ENCODE measurements at regions not wholly inside any gene's neighbourhood (a gene's known extent, or its start where the extent isn't known, plus 50 kb on each side); places are given as distances from the start of the nearest gene placed in this dataset.
A peak's percentile ranks its signal among the peaks of the same experiment; 100 is the strongest.

DNA sequence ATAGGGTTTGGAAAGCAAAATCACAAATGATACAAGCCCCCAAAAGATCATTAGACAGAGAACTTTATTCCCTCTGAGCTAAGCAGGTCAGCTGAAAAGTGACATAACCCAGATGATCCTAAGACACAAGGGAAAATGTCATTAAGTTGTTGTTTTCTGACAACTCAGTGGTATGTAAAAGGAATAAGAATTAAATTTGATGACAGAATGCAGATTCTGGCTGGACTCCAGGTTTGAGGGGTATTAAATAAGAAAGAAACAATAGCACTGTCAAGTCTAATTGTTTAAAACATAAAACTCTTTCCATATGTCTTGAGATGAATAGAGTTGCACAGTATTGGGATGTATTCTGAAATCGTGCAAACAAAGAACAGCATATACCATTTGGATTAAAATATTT is 429.9 kb downstream of the CAAP1 start:
- Histone ChIP-seq H2BK15ac (ENCODE audit: low read length) (no peak overlapping the region), H3K79me1 (ENCODE audit: low read depth, low read length) (no peaks in the 10 kb centered on the region), H3K18ac (ENCODE audit: low read length) (no peak overlapping the region), H2BK12ac (ENCODE audit: low read length) (no peak overlapping the region), H3K27me3 (ENCODE audit: control insufficient read depth in 3 of 3, insufficient read depth in 3 of 3, low read depth in 1 of 3, low read length in 3 of 3) (no peaks in the 10 kb centered on the region), H4K91ac (ENCODE audit: low read depth, low read length, poor library complexity) (no peak overlapping the region), H2AFZ (ENCODE audit: low read length) (no peak overlapping the region), H2BK120ac (ENCODE audit: low read depth, low read length) (no peak overlapping the region), H2AK5ac (ENCODE audit: low read depth, low read length) (no peak overlapping the region), H3K14ac (ENCODE audit: low read length) (no peak overlapping the region), H3K4me2 (ENCODE audit: insufficient read depth, low read length, poor library complexity, severe bottlenecking) (no peak overlapping the region), H3K4ac (ENCODE audit: low read length) (no peak overlapping the region), H3K23ac (ENCODE audit: low read depth, low read length, poor library complexity) (no peak overlapping the region), H3K4me1 (ENCODE audit: control insufficient read depth in 2 of 2, insufficient read depth in 1 of 2, low read depth in 1 of 2, low read length in 2 of 2) (peaks cover 1 to 4% of the 10 kb centered on the region in 2 donors), H3K27ac (replicated peaks; ENCODE audit: low read length) (no peak overlapping the region), H3K4me3 (ENCODE audit: low read length in 2 of 2) (no peak overlapping the region), H3K36me3 (replicated peaks in 1 of 2; ENCODE audit: control insufficient read depth in 2 of 2, insufficient read depth in 2 of 2, low read length in 2 of 2) (no peaks in the 10 kb centered on the region), H3K9me3 (replicated peaks in 1 of 2; ENCODE audit: control insufficient read depth in 2 of 2, insufficient read depth in 1 of 2, low read depth in 1 of 2, low read length in 2 of 2) (no peaks in the 10 kb centered on the region), H3K9ac (ENCODE audit: low read depth, low read length, poor library complexity) (no peak overlapping the region), H4K8ac (ENCODE audit: low read depth, low read length) (no peak overlapping the region), H2BK5ac (ENCODE audit: low read length) (no peak overlapping the region)
- no CpG with 5 or more reads among the region's 1 CpG for WGBS, 2 donors (ENCODE audit: extremely low coverage in 2 of 2, insufficient read length in 2 of 2, insufficient replicate concordance in 1 of 2)
- no peak for DNase-seq (ENCODE audit: low spot score)

DNA sequence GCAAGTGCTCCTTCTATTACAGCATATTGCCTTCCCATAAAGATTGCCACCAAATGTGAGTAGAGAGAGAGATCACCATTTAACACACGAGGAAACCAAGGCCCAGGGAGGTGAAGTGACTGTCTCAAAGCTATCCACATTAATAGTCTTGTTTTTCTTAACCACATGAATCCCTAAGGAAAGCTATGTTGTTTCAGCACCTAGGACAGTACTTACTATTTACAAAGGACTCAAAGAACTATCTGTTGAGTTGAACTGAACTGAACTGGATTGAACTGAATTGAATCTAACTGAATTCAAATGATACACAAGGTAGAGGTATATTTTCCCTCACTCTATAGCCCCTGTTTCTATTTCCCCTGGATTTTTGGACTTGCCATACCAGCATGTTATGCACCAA is 430.4 kb downstream of the CAAP1 start:
- H3K23ac ChIP-seq (ENCODE audit: low read depth, low read length, poor library complexity) = no peak overlapping the region
- H3K27ac ChIP-seq (replicated peaks; ENCODE audit: low read length) = no peak overlapping the region
- no peaks in the 10 kb centered on the region for H3K36me3 ChIP-seq (replicated peaks in 1 of 2; ENCODE audit: control insufficient read depth in 2 of 2, insufficient read depth in 2 of 2, low read length in 2 of 2)
- H3K9me3 ChIP-seq (replicated peaks in 1 of 2; ENCODE audit: control insufficient read depth in 2 of 2, insufficient read depth in 1 of 2, low read depth in 1 of 2, low read length in 2 of 2) = no peaks in the 10 kb centered on the region
- no CpG with 5 or more reads among the region's 1 CpG for WGBS, 2 donors (ENCODE audit: extremely low coverage in 2 of 2, insufficient read length in 2 of 2, insufficient replicate concordance in 1 of 2)
- H2BK15ac ChIP-seq (ENCODE audit: low read length) = no peak overlapping the region
- H2AK5ac ChIP-seq (ENCODE audit: low read depth, low read length) = no peak overlapping the region
- no peak overlapping the region for H3K4ac ChIP-seq (ENCODE audit: low read length)
- no peak overlapping the region for H4K8ac ChIP-seq (ENCODE audit: low read depth, low read length)
- no peak overlapping the region for H2BK12ac ChIP-seq (ENCODE audit: low read length)
- no peak overlapping the region for H4K91ac ChIP-seq (ENCODE audit: low read depth, low read length, poor library complexity)
- H3K4me3 ChIP-seq (ENCODE audit: low read length in 2 of 2) = no peak overlapping the region
- no peak overlapping the region for H2BK120ac ChIP-seq (ENCODE audit: low read depth, low read length)
- no peak overlapping the region for H3K18ac ChIP-seq (ENCODE audit: low read length)
- peak; percentile 15 for DNase-seq (ENCODE audit: low spot score)
- H3K4me1 ChIP-seq (ENCODE audit: control insufficient read depth in 2 of 2, insufficient read depth in 1 of 2, low read depth in 1 of 2, low read length in 2 of 2) = peaks cover 1 to 4% of the 10 kb centered on the region in 2 donors
- H3K4me2 ChIP-seq (ENCODE audit: insufficient read depth, low read length, poor library complexity, severe bottlenecking) = no peak overlapping the region
- no peaks in the 10 kb centered on the region for H3K27me3 ChIP-seq (ENCODE audit: control insufficient read depth in 3 of 3, insufficient read depth in 3 of 3, low read depth in 1 of 3, low read length in 3 of 3)
- H3K14ac ChIP-seq (ENCODE audit: low read length) = no peak overlapping the region
- no peak overlapping the region for H2BK5ac ChIP-seq (ENCODE audit: low read length)
- no peak overlapping the region for H2AFZ ChIP-seq (ENCODE audit: low read length)
- no peak overlapping the region for H3K9ac ChIP-seq (ENCODE audit: low read depth, low read length, poor library complexity)
- no peaks in the 10 kb centered on the region for H3K79me1 ChIP-seq (ENCODE audit: low read depth, low read length)

DNA sequence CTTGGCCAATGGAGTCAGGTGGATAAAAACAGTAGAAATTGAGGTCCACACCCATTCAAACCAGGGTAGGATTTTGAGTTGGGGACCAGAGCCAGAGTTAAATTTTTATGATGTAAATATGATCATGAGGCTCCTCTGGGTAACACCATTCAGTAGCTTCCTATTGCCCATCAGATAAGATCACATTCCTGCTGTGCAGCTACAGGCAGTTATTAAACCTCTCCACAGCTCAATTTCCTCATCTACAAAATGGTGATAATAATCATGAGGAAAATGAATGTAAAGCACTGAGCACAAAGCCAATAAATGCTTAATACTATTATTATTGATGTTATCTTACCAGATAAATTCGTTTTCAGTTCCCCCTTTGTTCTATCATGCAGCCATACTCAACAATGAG is 432.0 kb downstream of the CAAP1 start:
- H3K9me3 ChIP-seq (replicated peaks in 1 of 2; ENCODE audit: control insufficient read depth in 2 of 2, insufficient read depth in 1 of 2, low read depth in 1 of 2, low read length in 2 of 2) = no peaks in the 10 kb centered on the region
- H3K14ac ChIP-seq (ENCODE audit: low read length) = no peak overlapping the region
- H3K27me3 ChIP-seq (ENCODE audit: control insufficient read depth in 3 of 3, insufficient read depth in 3 of 3, low read depth in 1 of 3, low read length in 3 of 3) = no peaks in the 10 kb centered on the region
- no peaks in the 10 kb centered on the region for H3K79me1 ChIP-seq (ENCODE audit: low read depth, low read length)
- no peak overlapping the region for H3K23ac ChIP-seq (ENCODE audit: low read depth, low read length, poor library complexity)
- H3K4me2 ChIP-seq (ENCODE audit: insufficient read depth, low read length, poor library complexity, severe bottlenecking) = no peak overlapping the region
- no peak overlapping the region for H3K18ac ChIP-seq (ENCODE audit: low read length)
- no peak overlapping the region for H2AK5ac ChIP-seq (ENCODE audit: low read depth, low read length)
- no peak overlapping the region for H2BK12ac ChIP-seq (ENCODE audit: low read length)
- H2BK5ac ChIP-seq (ENCODE audit: low read length) = no peak overlapping the region
- H4K8ac ChIP-seq (ENCODE audit: low read depth, low read length) = no peak overlapping the region
- no CpG with 5 or more reads among the region's 1 CpG for WGBS, 2 donors (ENCODE audit: extremely low coverage in 2 of 2, insufficient read length in 2 of 2, insufficient replicate concordance in 1 of 2)
- no peak overlapping the region for H4K91ac ChIP-seq (ENCODE audit: low read depth, low read length, poor library complexity)
- H3K27ac ChIP-seq (replicated peaks; ENCODE audit: low read length) = no peak overlapping the region
- no peak overlapping the region for H3K4ac ChIP-seq (ENCODE audit: low read length)
- no peak overlapping the region for H2BK15ac ChIP-seq (ENCODE audit: low read length)
- no peak for DNase-seq (ENCODE audit: low spot score)
- H3K9ac ChIP-seq (ENCODE audit: low read depth, low read length, poor library complexity) = no peak overlapping the region
- no peak overlapping the region for H2BK120ac ChIP-seq (ENCODE audit: low read depth, low read length)
- no peak overlapping the region for H3K4me3 ChIP-seq (ENCODE audit: low read length in 2 of 2)
- H2AFZ ChIP-seq (ENCODE audit: low read length) = no peak overlapping the region
- no peaks in the 10 kb centered on the region for H3K36me3 ChIP-seq (replicated peaks in 1 of 2; ENCODE audit: control insufficient read depth in 2 of 2, insufficient read depth in 2 of 2, low read length in 2 of 2)
- H3K4me1 ChIP-seq (ENCODE audit: control insufficient read depth in 2 of 2, insufficient read depth in 1 of 2, low read depth in 1 of 2, low read length in 2 of 2) = peaks cover 1 to 4% of the 10 kb centered on the region in 2 donors

DNA sequence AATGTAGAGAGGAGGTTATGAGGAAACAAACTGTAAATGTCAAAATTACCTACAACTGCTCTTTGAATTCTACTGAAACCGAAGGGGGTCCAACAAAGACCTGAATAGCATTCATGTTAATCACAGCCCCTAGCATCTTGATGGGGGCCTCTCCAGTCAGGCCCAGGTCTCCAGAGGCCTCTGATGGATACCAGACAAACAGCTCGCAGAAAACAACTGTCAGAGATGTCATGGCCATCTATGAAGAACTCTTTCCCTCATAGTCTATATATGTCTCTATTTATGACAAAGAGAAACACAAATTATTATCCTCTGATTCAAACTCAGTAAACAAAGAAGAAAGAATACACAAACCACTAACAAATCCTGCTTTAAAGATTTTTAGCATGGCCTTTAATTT is 432.6 kb downstream of the CAAP1 start:
- DNase-seq (ENCODE audit: low spot score) = no peak
- Histone ChIP-seq H2BK12ac (ENCODE audit: low read length) (no peak overlapping the region), H3K4me1 (ENCODE audit: control insufficient read depth in 2 of 2, insufficient read depth in 1 of 2, low read depth in 1 of 2, low read length in 2 of 2) (peaks cover 1 to 4% of the 10 kb centered on the region in 2 donors), H3K79me1 (ENCODE audit: low read depth, low read length) (no peaks in the 10 kb centered on the region), H3K9ac (ENCODE audit: low read depth, low read length, poor library complexity) (no peak overlapping the region), H3K23ac (ENCODE audit: low read depth, low read length, poor library complexity) (no peak overlapping the region), H3K4ac (ENCODE audit: low read length) (no peak overlapping the region), H3K18ac (ENCODE audit: low read length) (no peak overlapping the region), H3K27ac (replicated peaks; ENCODE audit: low read length) (no peak overlapping the region), H3K9me3 (replicated peaks in 1 of 2; ENCODE audit: control insufficient read depth in 2 of 2, insufficient read depth in 1 of 2, low read depth in 1 of 2, low read length in 2 of 2) (no peaks in the 10 kb centered on the region), H3K14ac (ENCODE audit: low read length) (no peak overlapping the region), H3K4me2 (ENCODE audit: insufficient read depth, low read length, poor library complexity, severe bottlenecking) (no peak overlapping the region), H2AK5ac (ENCODE audit: low read depth, low read length) (no peak overlapping the region), H4K8ac (ENCODE audit: low read depth, low read length) (no peak overlapping the region), H3K36me3 (replicated peaks in 1 of 2; ENCODE audit: control insufficient read depth in 2 of 2, insufficient read depth in 2 of 2, low read length in 2 of 2) (no peaks in the 10 kb centered on the region), H3K27me3 (ENCODE audit: control insufficient read depth in 3 of 3, insufficient read depth in 3 of 3, low read depth in 1 of 3, low read length in 3 of 3) (no peaks in the 10 kb centered on the region), H2BK120ac (ENCODE audit: low read depth, low read length) (no peak overlapping the region), H2BK15ac (ENCODE audit: low read length) (no peak overlapping the region), H3K4me3 (ENCODE audit: low read length in 2 of 2) (no peak overlapping the region), H2BK5ac (ENCODE audit: low read length) (no peak overlapping the region), H2AFZ (ENCODE audit: low read length) (no peak overlapping the region), H4K91ac (ENCODE audit: low read depth, low read length, poor library complexity) (no peak overlapping the region)
- WGBS, 2 donors (ENCODE audit: extremely low coverage in 2 of 2, insufficient read length in 2 of 2, insufficient replicate concordance in 1 of 2) = no CpG with 5 or more reads among the region's 2 CpGs

Data from neuronal stem cell (in vitro differentiated cells).